ENCODE measurements at regions not wholly inside any gene's neighbourhood (a gene's known extent, or its start where the extent isn't known, plus 50 kb on each side); places are given as distances from the start of the nearest gene placed in this dataset.
"Not testable (repeated sequence)": the region's sequence is repeated elsewhere in the genome, so short reads cannot be mapped to it uniquely, and the experiment has no call there.

GRCh38 chr1:149208836-149209235, 105.5 kb upstream of the NBPF9 start:
- H3K36me3 ChIP-seq (ENCODE audit: control insufficient read depth, insufficient read depth, low read length); H3K27me3 ChIP-seq (ENCODE audit: control insufficient read depth, insufficient read depth, low read length); H3K4me1 ChIP-seq (ENCODE audit: control insufficient read depth, insufficient read depth, low read length); H3K9ac ChIP-seq (ENCODE audit: low read length); H3K9me3 ChIP-seq (ENCODE audit: control insufficient read depth, insufficient read depth, low read depth, low read length); H3K27ac ChIP-seq (ENCODE audit: low read depth, low read length); H3K4me3 ChIP-seq (ENCODE audit: low read depth, low read length): not testable (repeated sequence)

GRCh38 chr1:149211757-149212420, 108.5 kb upstream of the NBPF9 start:
- not testable (repeated sequence) for H3K27me3 ChIP-seq (ENCODE audit: control insufficient read depth, insufficient read depth, low read length); H3K4me1 ChIP-seq (ENCODE audit: control insufficient read depth, insufficient read depth, low read length); H3K9ac ChIP-seq (ENCODE audit: low read length); H3K4me3 ChIP-seq (ENCODE audit: low read depth, low read length); H3K27ac ChIP-seq (ENCODE audit: low read depth, low read length); H3K9me3 ChIP-seq (ENCODE audit: control insufficient read depth, insufficient read depth, low read depth, low read length); H3K36me3 ChIP-seq (ENCODE audit: control insufficient read depth, insufficient read depth, low read length)

- H3K4me1 ChIP-seq (ENCODE audit: control insufficient read depth, insufficient read depth, low read length); H3K36me3 ChIP-seq (ENCODE audit: control insufficient read depth, insufficient read depth, low read length); H3K27me3 ChIP-seq (ENCODE audit: control insufficient read depth, insufficient read depth, low read length); H3K9ac ChIP-seq (ENCODE audit: low read length); H3K4me3 ChIP-seq (ENCODE audit: low read depth, low read length); H3K9me3 ChIP-seq (ENCODE audit: control insufficient read depth, insufficient read depth, low read depth, low read length); H3K27ac ChIP-seq (ENCODE audit: low read depth, low read length): not testable (repeated sequence)
Observed at GRCh38 chr1:149212946-149213345, 109.6 kb upstream of the NBPF9 start.

GRCh38 chr1:149213673-149214072, 110.3 kb upstream of the NBPF9 start:
- not testable (repeated sequence) for H3K9ac ChIP-seq (ENCODE audit: low read length); H3K4me1 ChIP-seq (ENCODE audit: control insufficient read depth, insufficient read depth, low read length); H3K4me3 ChIP-seq (ENCODE audit: low read depth, low read length); H3K27me3 ChIP-seq (ENCODE audit: control insufficient read depth, insufficient read depth, low read length); H3K36me3 ChIP-seq (ENCODE audit: control insufficient read depth, insufficient read depth, low read length); H3K9me3 ChIP-seq (ENCODE audit: control insufficient read depth, insufficient read depth, low read depth, low read length); H3K27ac ChIP-seq (ENCODE audit: low read depth, low read length)

GRCh38 chr1:149218080-149218988, 115.0 kb upstream of the NBPF9 start:
- H3K27me3 ChIP-seq (ENCODE audit: control insufficient read depth, insufficient read depth, low read length); H3K4me1 ChIP-seq (ENCODE audit: control insufficient read depth, insufficient read depth, low read length); H3K27ac ChIP-seq (ENCODE audit: low read depth, low read length); H3K36me3 ChIP-seq (ENCODE audit: control insufficient read depth, insufficient read depth, low read length); H3K9me3 ChIP-seq (ENCODE audit: control insufficient read depth, insufficient read depth, low read depth, low read length); H3K9ac ChIP-seq (ENCODE audit: low read length); H3K4me3 ChIP-seq (ENCODE audit: low read depth, low read length): not testable (repeated sequence)

- not testable (repeated sequence) for H3K36me3 ChIP-seq (ENCODE audit: control insufficient read depth, insufficient read depth, low read length); H3K9me3 ChIP-seq (ENCODE audit: control insufficient read depth, insufficient read depth, low read depth, low read length); H3K27ac ChIP-seq (ENCODE audit: low read depth, low read length); H3K4me3 ChIP-seq (ENCODE audit: low read depth, low read length); H3K4me1 ChIP-seq (ENCODE audit: control insufficient read depth, insufficient read depth, low read length); H3K27me3 ChIP-seq (ENCODE audit: control insufficient read depth, insufficient read depth, low read length); H3K9ac ChIP-seq (ENCODE audit: low read length)
Observed at GRCh38 chr1:149219539-149219938, 116.2 kb upstream of the NBPF9 start.

- not testable (repeated sequence) for H3K4me1 ChIP-seq (ENCODE audit: control insufficient read depth, insufficient read depth, low read length); H3K27ac ChIP-seq (ENCODE audit: low read depth, low read length); H3K27me3 ChIP-seq (ENCODE audit: control insufficient read depth, insufficient read depth, low read length); H3K9me3 ChIP-seq (ENCODE audit: control insufficient read depth, insufficient read depth, low read depth, low read length); H3K4me3 ChIP-seq (ENCODE audit: low read depth, low read length); H3K36me3 ChIP-seq (ENCODE audit: control insufficient read depth, insufficient read depth, low read length); H3K9ac ChIP-seq (ENCODE audit: low read length)
Observed at GRCh38 chr1:149220463-149221074, 117.2 kb upstream of the NBPF9 start.

- not testable (repeated sequence) for H3K9ac ChIP-seq (ENCODE audit: low read length); H3K27ac ChIP-seq (ENCODE audit: low read depth, low read length); H3K9me3 ChIP-seq (ENCODE audit: control insufficient read depth, insufficient read depth, low read depth, low read length); H3K4me1 ChIP-seq (ENCODE audit: control insufficient read depth, insufficient read depth, low read length); H3K27me3 ChIP-seq (ENCODE audit: control insufficient read depth, insufficient read depth, low read length); H3K4me3 ChIP-seq (ENCODE audit: low read depth, low read length); H3K36me3 ChIP-seq (ENCODE audit: control insufficient read depth, insufficient read depth, low read length)
Observed at GRCh38 chr1:149227933-149228665, 124.7 kb upstream of the NBPF9 start.

- not testable (repeated sequence) for H3K4me3 ChIP-seq (ENCODE audit: low read depth, low read length); H3K9me3 ChIP-seq (ENCODE audit: control insufficient read depth, insufficient read depth, low read depth, low read length)
Observed at GRCh38 chr1:149228672-149229585, 125.6 kb upstream of the NBPF9 start.

GRCh38 chr1:149229813-149230212, 126.5 kb upstream of the NBPF9 start:
- H3K27ac ChIP-seq (ENCODE audit: low read depth, low read length); H3K9me3 ChIP-seq (ENCODE audit: control insufficient read depth, insufficient read depth, low read depth, low read length); H3K9ac ChIP-seq (ENCODE audit: low read length); H3K27me3 ChIP-seq (ENCODE audit: control insufficient read depth, insufficient read depth, low read length); H3K4me3 ChIP-seq (ENCODE audit: low read depth, low read length); H3K36me3 ChIP-seq (ENCODE audit: control insufficient read depth, insufficient read depth, low read length); H3K4me1 ChIP-seq (ENCODE audit: control insufficient read depth, insufficient read depth, low read length): not testable (repeated sequence)

More at GRCh38 chr1:149228672-149229585, 125.6 kb upstream of the NBPF9 start:
- not testable (repeated sequence) for H3K36me3 ChIP-seq (ENCODE audit: control insufficient read depth, insufficient read depth, low read length); H3K9ac ChIP-seq (ENCODE audit: low read length); H3K27me3 ChIP-seq (ENCODE audit: control insufficient read depth, insufficient read depth, low read length); H3K4me1 ChIP-seq (ENCODE audit: control insufficient read depth, insufficient read depth, low read length); H3K27ac ChIP-seq (ENCODE audit: low read depth, low read length)
